K562 (cell line): ENCODE measurements at regions not wholly inside any gene's neighbourhood (a gene's known extent, or its start where the extent isn't known, plus 50 kb on each side); places are given as distances from the start of the nearest gene placed in this dataset.

Experiments
- ATAC-seq: fragments of 200-7000 bp; cut with Tn5 transposase; 3 replicates; pipeline ENCODE4 v1.9.1; 2020; ENCODE audit warnings: moderate library complexity
- BruUV-seq: library from RNA; stranded (reverse); fragments of 400-500 nt; replicated peaks from 2 replicates; lab custom pipeline; 2021; lab: Mats Ljungman, UMichigan
- CTCF ChIA-PET: fragments of 300-600 bp; formaldehyde crosslinking; extraction: SDS; loops from one replicate; lab custom pipeline; 2021; ENCODE audit warnings: low intra/inter-chr PET ratio; lab: Yijun Ruan, JAX
- POLR2A ChIA-PET: fragments of 300-600, 350-650 bp; sonication (Branson Sonifier 250); formaldehyde crosslinking; extraction: SDS; loops from one replicate; lab custom pipeline; 2021; ENCODE audit warnings: antibody characterized with exemption, inconsistent platforms; lab: Yijun Ruan, JAX
- DNase-seq, 4 experiments: peaks; one replicate each; pipeline versions ENCODE4 v3.0.0 to v3.0.0-alpha.2; 2011 to 2018; ENCODE audit warnings: low spot score in 3 of 4, mixed read lengths in 3 of 4; ENCODE audit errors: extremely low read depth in 1 of 4
- FAIRE-seq: peaks from 2 replicates; lab custom pipeline; 2011; peaks lifted over from hg19 to GRCh38; lab: Jason Lieb, UNC
- H2AFZ ChIP-seq: 2 replicates; pipeline ENCODE4 v1.6.0; 2011; ENCODE audit warnings: low read depth, low read length, control low read depth, inconsistent platforms
- H3K27ac ChIP-seq: fragments of 200-600 bp; 3 replicates; pipeline ENCODE4 v1.8.0; 2011; ENCODE audit warnings: low read depth, mild to moderate bottlenecking, control low read depth, inconsistent platforms, low read length, moderate library complexity, mixed read lengths; ENCODE audit errors: extremely low read depth
- H3K27me3 ChIP-seq, 2 experiments: fragments of 300-600 bp in 1 of 2; 2 replicates in 1 of 2; 3 replicates in 1 of 2; pipeline versions ENCODE4 v1.6.0 to v1.8.0; 2011; ENCODE audit warnings: inconsistent platforms in 2 of 2, low read length in 2 of 2, mild to moderate bottlenecking in 1 of 2, mixed read lengths in 1 of 2, moderate library complexity in 1 of 2; ENCODE audit not compliant: control insufficient read depth in 2 of 2, insufficient read depth in 2 of 2
- H3K36me3 ChIP-seq: fragments of 300-600 bp; 3 replicates; pipeline ENCODE4 v1.8.0; 2011; ENCODE audit warnings: mild to moderate bottlenecking, low read length, inconsistent platforms; ENCODE audit not compliant: control insufficient read depth, insufficient read depth
- H3K4me1 ChIP-seq, 2 experiments: fragments of 200-600 bp in 1 of 2; replicated peaks in 1 of 2; 2 replicates in 1 of 2; 3 replicates in 1 of 2; pipeline versions ENCODE4 v1.5.1 to v1.8.0; 2011; ENCODE audit warnings: inconsistent platforms in 2 of 2, low read length in 2 of 2, mild to moderate bottlenecking in 1 of 2, mixed read lengths in 1 of 2, moderate library complexity in 1 of 2; ENCODE audit not compliant: control insufficient read depth in 2 of 2, insufficient read depth in 2 of 2
- H3K4me2 ChIP-seq: 2 replicates; pipeline ENCODE4 v1.6.1; 2011; ENCODE audit warnings: low read length, control low read depth, inconsistent platforms, mixed read lengths; ENCODE audit not compliant: insufficient read depth
- H3K4me3 ChIP-seq: fragments of 200-600 bp; sonication (generic), shearing (Covaris generic); 2 replicates; pipeline ENCODE4 v1.5.1; 2016; ENCODE audit warnings: control low read depth, inconsistent platforms
- H3K79me2 ChIP-seq: fragments of 200-600 bp; 3 replicates; pipeline ENCODE4 v1.8.0; 2011; ENCODE audit warnings: low read length, inconsistent platforms; ENCODE audit not compliant: control insufficient read depth, insufficient read depth
- H3K9ac ChIP-seq, 2 experiments: 2 replicates each; pipeline versions ENCODE4 v1.6.0 to v1.6.1; 2011; ENCODE audit warnings: low read depth in 2 of 2, low read length in 2 of 2, control low read depth in 1 of 2, inconsistent platforms in 1 of 2, mild to moderate bottlenecking in 1 of 2, mixed read lengths in 1 of 2; ENCODE audit not compliant: insufficient read depth in 1 of 2
- H3K9me1 ChIP-seq: one replicate; pipeline ENCODE4 v1.6.0; 2011; ENCODE audit warnings: inconsistent platforms, mild to moderate bottlenecking, low read length, moderate library complexity; ENCODE audit not compliant: control insufficient read depth, insufficient read depth
- H3K9me3 ChIP-seq: replicated peaks from 2 replicates; pipeline ENCODE4 v1.5.1; 2011; ENCODE audit warnings: low read depth, low read length, inconsistent platforms; ENCODE audit not compliant: control insufficient read depth, insufficient read depth
- H4K20me1 ChIP-seq: replicated peaks from 2 replicates; pipeline ENCODE4 v1.6.1; 2011; ENCODE audit warnings: low read length, inconsistent platforms, mixed read lengths; ENCODE audit not compliant: control insufficient read depth, insufficient read depth
- ETV1 ChIP-seq: fragments of 450-650 bp; conservative IDR thresholded peaks from 2 replicates; pipeline ENCODE4 v1.6.1; 2016; ENCODE audit warnings: missing genetic modification characterization, control low read depth, low read depth, missing compliant biosample characterization
- GTF2E2 ChIP-seq: fragments of 200-800 bp; sonication (Bioruptor generic); IDR thresholded peaks from 2 replicates; pipeline ENCODE4 v1.6.1; 2016; ENCODE audit warnings: missing genetic modification characterization, missing compliant biosample characterization
- HNRNPL ChIP-seq: fragments of 200-400 bp; formaldehyde crosslinking; IDR thresholded peaks from 2 replicates; pipeline ENCODE4 v1.6.1; 2017; ENCODE audit warnings: low read depth, mild to moderate bottlenecking, low read length
- MBD2 ChIP-seq: sonication (generic); IDR thresholded peaks from 2 replicates; pipeline ENCODE4 v1.6.1; 2016; ENCODE audit warnings: low read depth, borderline replicate concordance
- MTF1 ChIP-seq: fragments of 250-450 bp; sonication (Bioruptor Pico); IDR thresholded peaks from 2 replicates; pipeline ENCODE4 v1.9.0; 2021; ENCODE audit warnings: moderate library complexity, mild to moderate bottlenecking, inconsistent platforms, borderline replicate concordance
- NR1H2 ChIP-seq: sonication (generic); formaldehyde crosslinking; IDR thresholded peaks from 2 replicates; pipeline ENCODE4 v1.4.0; 2020; ENCODE audit warnings: mild to moderate bottlenecking, missing genetic modification reagents
- XRCC4 ChIP-seq: IDR thresholded peaks from one replicate; pipeline ENCODE4 v1.6.1; 2011; ENCODE audit not compliant: insufficient read depth, insufficient read length; ENCODE audit errors: extremely low read depth
- ZNF318 ChIP-seq, 2 experiments: fragments of 450-650 bp; IDR thresholded peaks; 2 replicates each; pipeline ENCODE4 v1.6.1; 2016; ENCODE audit warnings: mild to moderate bottlenecking in 2 of 2, borderline replicate concordance in 1 of 2, low read depth in 1 of 2, moderate library complexity in 1 of 2
- ZNF551 ChIP-seq: fragments of 250-450 bp; sonication (Bioruptor Pico); IDR thresholded peaks from 2 replicates; pipeline ENCODE4 v1.5.0; 2021; ENCODE audit warnings: mild to moderate bottlenecking, moderate library complexity
- ZNF79 ChIP-seq: fragments of 250-450 bp; sonication (Bioruptor Pico); IDR thresholded peaks from 2 replicates; pipeline ENCODE4 v1.4.0; 2020; ENCODE audit warnings: low read depth, mild to moderate bottlenecking, moderate library complexity
- WGBS: fragments of 100-300 bp; shearing (Covaris generic); methylation state at CpG from one replicate; pipeline ENCODE4 v1.1.6; 2016; ENCODE audit warnings: low coverage, mixed read lengths; ENCODE audit not compliant: insufficient coverage; ENCODE audit errors: missing lambda C conversion rate; 5-methylcytosine and 5-hydroxymethylcytosine counted together
- in situ Hi-C: fragments of 300-500 bp; cut with MboI; formaldehyde crosslinking; loops from 4 replicates; pipeline ENCODE4 v1.15.0; 2018; ENCODE audit warnings: inconsistent platforms, mixed read lengths
- intact Hi-C: fragments of 100-400 bp; cut with micrococcal nuclease; formaldehyde crosslinking; loops from 2 replicates; pipeline ENCODE4 v1.14.2; 2022
- TF ChIP-seq, protein P1 (sequence below): fragments of 250-450 bp; sonication (Bioruptor Pico); IDR thresholded peaks from 2 replicates; pipeline ENCODE4 v1.8.0; 2021; ENCODE audit warnings: moderate library complexity, mild to moderate bottlenecking, inconsistent platforms

DNA sequence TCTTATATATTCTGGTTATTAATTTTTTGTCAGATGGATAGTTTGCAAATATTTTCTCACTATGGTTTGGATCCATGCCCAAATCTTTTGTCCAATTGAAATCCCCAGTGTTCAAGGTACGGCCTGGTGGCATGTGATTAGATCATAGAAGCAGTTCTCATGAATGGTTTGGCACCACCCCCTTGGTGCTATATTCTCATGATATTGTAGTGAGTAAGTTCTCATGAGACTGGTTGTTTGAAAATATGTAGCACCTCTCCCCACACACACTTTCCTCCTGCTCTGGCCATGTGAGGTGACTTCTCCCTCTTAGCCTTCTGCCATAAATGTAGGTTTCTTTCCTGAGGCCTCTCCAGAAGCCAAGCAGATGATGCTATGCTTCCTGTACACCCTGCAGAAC, 107.7 kb upstream of the KYNU start:
- intact Hi-C loops: no loop called here
- WGBS: 17% methylated on average over 1 of the region's 1 CpG

More for the DNA sequence above, 107.7 kb upstream of the KYNU start:
- H2AFZ ChIP-seq: no peak overlapping the region
- H3K4me1 ChIP-seq: no peaks in the 10 kb centered on the region
- H4K20me1 ChIP-seq: no peaks in the 10 kb centered on the region
- CTCF ChIA-PET: no interaction called here
- no peaks in the 10 kb centered on the region for H3K9me3 ChIP-seq
- H3K27me3 ChIP-seq: no peaks in the 10 kb centered on the region
- H3K4me3 ChIP-seq: no peak overlapping the region
- ATAC-seq (no peak), DNase-seq (no peak)
- H3K9me1 ChIP-seq: no peaks in the 10 kb centered on the region
- no peak overlapping the region for H3K27ac ChIP-seq
- no peaks in the 10 kb centered on the region for H3K36me3 ChIP-seq
- no peak overlapping the region for H3K9ac ChIP-seq
- BruUV-seq: no TSS peak
- TF ChIP-seq ZNF551 (CRISPR knock-in tag) (no peak), MTF1 (CRISPR knock-in tag) (no peak), XRCC4 (no peak), GTF2E2 (tag) (no peak), ETV1 (no peak), ZNF79 (CRISPR knock-in tag) (no peak), HNRNPL (no peak), ZNF318 (IDR thresholded peaks at IDR 0.05; ENCODE audit: borderline replicate concordance in 1 of 2, low read depth in 1 of 2) (no peak), MBD2 (no peak), NR1H2 (CRISPR knock-in tag) (no peak)
- TF ChIP-seq, protein P1, sequence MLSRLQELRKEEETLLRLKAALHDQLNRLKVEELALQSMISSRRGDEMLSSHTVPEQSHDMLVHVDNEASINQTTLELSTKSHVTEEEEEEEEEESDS (CRISPR knock-in tag): no peak
- TF ChIP-seq, all 486 proteins: peak for 0
- in situ Hi-C loops: no loop called here
- no peak for FAIRE-seq
- no peak overlapping the region for H3K4me2 ChIP-seq
- H3K79me2 ChIP-seq: no peaks in the 10 kb centered on the region
- POLR2A ChIA-PET: no interaction called here
